Aorta (tissue), 5 donors: ENCODE measurements at regions not wholly inside any gene's neighbourhood (a gene's known extent, or its start where the extent isn't known, plus 50 kb on each side); places are given as distances from the start of the nearest gene placed in this dataset.

Experiments
- ATAC-seq: fragments of 200-7000 bp; cut with Tn5 transposase; one replicate; pipeline ENCODE4 v1.9.1; 2022; ENCODE audit warnings: moderate library complexity; ENCODE audit not compliant: low FRiP score
- DNase-seq, 2 donors: peaks; one replicate each; pipeline ENCODE4 v3.0.0-alpha.2; 2020
- H3K27ac ChIP-seq, 2 donors: one replicate each; pipeline ENCODE4 v1.5.1; 2013; ENCODE audit warnings: low read length in 2 of 2, mild to moderate bottlenecking in 2 of 2, moderate library complexity in 2 of 2, control low read depth in 1 of 2, inconsistent platforms in 1 of 2, low read depth in 1 of 2
- H3K27me3 ChIP-seq, 2 donors: one replicate each; pipeline ENCODE4 v1.6.1; 2013; ENCODE audit warnings: control low read depth in 1 of 2, low read length in 1 of 2, mild to moderate bottlenecking in 1 of 2, moderate library complexity in 1 of 2; ENCODE audit not compliant: insufficient read depth in 2 of 2, control insufficient read depth in 1 of 2
- H3K36me3 ChIP-seq, 2 donors: one replicate each; pipeline ENCODE4 v1.6.1; 2013; ENCODE audit warnings: control low read depth in 1 of 2, low read length in 1 of 2, mild to moderate bottlenecking in 1 of 2; ENCODE audit not compliant: insufficient read depth in 2 of 2, control insufficient read depth in 1 of 2
- H3K4me1 ChIP-seq, 2 donors: one replicate each; pipeline ENCODE4 v1.6.1; 2013; ENCODE audit warnings: low read length in 2 of 2, control low read depth in 1 of 2, mild to moderate bottlenecking in 1 of 2, moderate library complexity in 1 of 2; ENCODE audit not compliant: insufficient read depth in 2 of 2, control insufficient read depth in 1 of 2
- H3K4me3 ChIP-seq, 2 donors: one replicate each; pipeline ENCODE4 v1.5.1; 2013; ENCODE audit warnings: low read length in 2 of 2, control low read depth in 1 of 2, mild to moderate bottlenecking in 1 of 2
- H3K9me3 ChIP-seq: one replicate; pipeline ENCODE4 v1.6.1; 2013; ENCODE audit warnings: mild to moderate bottlenecking, low read length; ENCODE audit not compliant: control insufficient read depth
- WGBS, 2 donors: extraction: QIAGEN DNeasy Blood & Tissue Kit; methylation state at CpG; one replicate each; pipeline ENCODE4 v1.1.7; 2013; 5-methylcytosine and 5-hydroxymethylcytosine counted together
- intact Hi-C, 2 donors: fragments of 100-400 bp; cut with DNase I; formaldehyde crosslinking; loops; one replicate each; pipeline versions ENCODE4 v1.14.2 to v1.15.0; 2022
- donor health status: healthy with polysubstance abuse.
- donor health status: Bipolar disorder and iron deficiency.
- donor health status: DM: no; HTN: no; CAD: no.
- donor health status: DM: no; HTN: no; CAD: no.
- donor health status: DM: yes; HTN: yes; CAD: no.

DNA sequence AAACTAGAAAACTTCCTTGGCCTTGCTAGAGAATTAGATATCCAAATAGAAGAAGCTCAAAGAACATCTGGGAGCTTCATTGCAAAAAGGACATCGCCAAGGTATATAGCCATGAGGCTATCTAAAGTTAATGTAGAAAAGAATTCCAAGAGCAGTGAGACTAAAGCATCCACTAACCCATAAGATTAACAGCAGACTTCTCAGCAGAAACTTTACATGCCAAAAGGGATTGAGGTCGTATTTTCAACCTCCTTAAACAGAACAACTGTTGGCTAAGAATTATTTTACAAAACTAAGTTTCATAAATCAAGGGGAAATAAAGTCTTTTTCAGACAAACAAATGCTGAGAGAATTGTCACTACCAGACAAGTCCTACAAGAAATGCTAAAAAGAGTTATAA, 149.1 kb upstream of the COL21A1 start:
- no peaks in the 10 kb centered on the region for H3K9me3 ChIP-seq
- intact Hi-C loops = no loop called here
- no peak overlapping the region for H3K27ac ChIP-seq
- ATAC-seq = no peak
- no peak overlapping the region for H3K4me3 ChIP-seq
- no peak for DNase-seq
- H3K36me3 ChIP-seq = no peaks in the 10 kb centered on the region
- H3K27me3 ChIP-seq = no peaks in the 10 kb centered on the region
- 85 to 87% methylated on average over 2 of the region's 2 CpGs for WGBS, 2 donors
- no peaks in the 10 kb centered on the region for H3K4me1 ChIP-seq

DNA sequence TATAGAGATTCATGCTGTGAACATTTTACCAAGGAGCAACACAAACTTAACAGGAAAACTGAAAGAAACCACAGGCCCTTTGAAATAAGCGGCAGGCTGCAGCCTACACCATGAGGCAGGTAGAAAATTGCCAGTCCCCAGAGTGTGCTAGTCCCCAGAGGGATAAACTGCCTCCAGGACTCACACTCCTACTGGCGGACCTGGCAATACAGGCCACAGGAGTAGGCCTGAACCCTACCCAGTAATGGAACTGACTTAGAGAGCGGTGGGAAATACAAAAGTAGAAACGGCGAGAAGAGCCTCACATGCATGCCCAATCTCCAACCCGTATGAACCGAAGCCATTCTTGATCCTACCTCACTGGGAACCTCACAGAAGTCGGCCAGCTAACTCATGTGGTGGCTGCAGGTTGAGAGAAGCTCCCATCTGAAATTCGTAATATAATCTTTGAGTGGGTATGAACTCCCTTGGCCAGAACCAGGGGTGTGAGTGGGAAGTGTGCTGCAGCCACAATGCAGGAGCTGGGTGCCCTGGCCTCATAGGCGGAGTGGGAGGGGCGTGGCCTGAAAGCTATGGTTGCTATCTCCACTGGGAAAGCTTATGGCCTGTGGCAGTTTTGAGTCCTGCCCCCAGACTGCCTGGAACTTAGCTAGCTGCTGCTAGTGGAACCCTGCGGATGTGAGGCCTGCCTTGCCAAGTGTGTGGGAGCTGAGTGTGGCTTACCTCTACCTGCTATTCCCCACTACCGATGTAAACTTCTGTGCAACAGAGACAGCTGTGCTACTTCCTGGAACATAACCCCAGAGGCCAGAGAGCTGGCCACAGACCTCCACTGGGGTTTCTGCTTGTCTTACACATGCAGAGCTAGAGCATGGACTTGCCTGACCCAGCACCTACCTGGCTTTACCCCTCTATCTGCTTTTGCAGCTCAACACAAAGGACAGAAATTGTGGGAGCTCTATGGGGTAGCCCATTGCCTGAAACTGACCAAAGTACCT, 146.5 kb upstream of the COL21A1 start:
- no peak for DNase-seq
- ATAC-seq = no peak
- H3K9me3 ChIP-seq = no peaks in the 10 kb centered on the region
- 96 to 98% methylated on average over 13 of the region's 13 CpGs for WGBS, 2 donors
- H3K27me3 ChIP-seq = no peaks in the 10 kb centered on the region
- intact Hi-C loops = no loop called here
- H3K27ac ChIP-seq = no peak overlapping the region
- no peaks in the 10 kb centered on the region for H3K36me3 ChIP-seq
- no peak overlapping the region for H3K4me3 ChIP-seq
- no peaks in the 10 kb centered on the region for H3K4me1 ChIP-seq

DNA sequence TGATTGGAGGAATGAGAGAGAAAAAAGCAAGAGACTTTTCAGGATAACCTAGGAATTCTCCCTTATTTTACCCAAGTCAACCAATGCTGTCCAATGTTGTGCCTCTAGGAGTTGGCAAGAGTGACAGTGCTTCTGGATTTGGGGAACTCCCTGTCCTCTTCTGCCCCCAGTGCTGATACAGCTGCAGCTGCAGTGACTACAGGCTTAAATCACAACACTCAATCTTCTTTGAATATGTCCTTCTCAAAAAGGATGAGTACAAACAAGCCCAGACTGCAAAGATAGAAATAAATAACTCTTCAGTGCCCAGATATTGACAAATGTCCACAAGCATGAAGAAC, 141.0 kb upstream of the COL21A1 start:
- Histone ChIP-seq H3K4me3 (no peak overlapping the region), H3K36me3 (no peaks in the 10 kb centered on the region), H3K27ac (no peak overlapping the region), H3K4me1 (peaks cover 0 to 8% of the 10 kb centered on the region in 2 donors), H3K9me3 (no peaks in the 10 kb centered on the region), H3K27me3 (no peaks in the 10 kb centered on the region)
- DNase-seq (no peak), ATAC-seq (no peak)
- intact Hi-C loops = no loop called here

DNA sequence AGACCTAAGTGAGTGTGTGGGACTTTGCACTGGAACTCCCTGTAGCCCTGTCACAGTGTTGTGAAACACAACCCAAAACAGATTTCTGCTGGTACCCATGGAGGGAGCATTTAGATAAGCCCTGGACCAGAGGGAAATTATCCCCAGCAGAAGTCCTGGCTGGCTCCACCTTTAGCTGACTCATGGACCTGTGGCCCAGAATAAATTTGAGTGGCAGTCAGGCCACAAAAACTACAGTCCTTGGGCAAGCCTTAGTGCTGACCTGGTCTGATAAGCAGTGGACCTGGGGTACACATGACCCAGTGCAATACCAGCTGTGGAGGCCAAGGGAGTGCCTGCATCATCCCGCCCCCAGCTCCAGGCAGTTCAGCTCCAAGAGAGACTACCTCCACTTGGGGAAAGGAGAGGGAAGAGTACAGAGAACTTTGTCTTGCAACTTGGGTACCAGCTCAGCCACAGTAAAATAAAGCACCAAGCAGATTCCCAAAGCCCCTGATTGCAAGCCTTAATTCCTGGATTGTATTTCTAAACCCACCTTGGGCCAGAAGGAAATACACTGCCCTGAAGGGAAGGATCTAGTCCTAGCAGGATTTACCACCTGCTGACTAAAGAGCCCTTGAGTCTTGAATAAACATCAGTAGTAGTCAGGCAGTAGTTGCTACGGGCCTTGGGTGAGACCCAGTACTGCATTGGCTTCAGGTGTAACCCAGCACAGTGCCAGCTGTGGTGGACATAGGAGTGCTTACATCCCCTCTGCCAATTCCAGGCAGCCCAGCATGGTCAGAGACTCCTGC, 140.4 kb upstream of the COL21A1 start:
- DNase-seq = peak in 1 of 2 donors; percentile 50
- Histone ChIP-seq H3K27me3 (no peaks in the 10 kb centered on the region), H3K36me3 (no peaks in the 10 kb centered on the region), H3K27ac (peak overlapping the region in 1 of 2 donors; percentile 67), H3K9me3 (no peaks in the 10 kb centered on the region), H3K4me1 (peaks cover 0 to 8% of the 10 kb centered on the region in 2 donors), H3K4me3 (no peak overlapping the region)
- intact Hi-C loops = no loop called here
- peak; percentile 68 for ATAC-seq
- 34 to 48% methylated on average over 2 of the region's 2 CpGs for WGBS, 2 donors

DNA sequence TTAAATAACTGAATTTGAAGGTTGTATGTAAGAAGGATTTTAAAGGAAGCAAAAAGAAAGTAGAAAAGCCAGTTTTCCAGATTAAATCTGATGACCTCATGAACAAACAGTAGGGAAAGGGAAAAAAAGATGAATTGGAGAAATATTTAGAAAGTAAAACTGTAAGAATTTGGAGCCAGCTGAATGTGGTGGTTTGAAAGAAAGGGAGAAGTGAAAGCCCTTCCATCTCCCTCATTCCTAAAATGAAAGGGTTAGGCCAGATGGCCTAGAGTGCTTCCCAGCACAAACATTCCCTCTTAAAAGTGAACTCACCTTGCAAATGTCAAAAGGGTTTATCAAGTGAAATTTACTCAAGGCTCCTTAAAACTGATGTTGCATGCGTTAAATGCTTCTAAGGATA, 139.3 kb upstream of the COL21A1 start:
- Histone ChIP-seq H3K36me3 (no peaks in the 10 kb centered on the region), H3K9me3 (no peaks in the 10 kb centered on the region), H3K27ac (peak overlapping the region in 1 of 2 donors; percentile 36), H3K4me3 (no peak overlapping the region), H3K4me1 (peaks cover 0 to 10% of the 10 kb centered on the region in 2 donors), H3K27me3 (no peaks in the 10 kb centered on the region)
- 81 to 96% methylated on average over 1 of the region's 1 CpG for WGBS, 2 donors
- intact Hi-C loops = no loop called here
- no peak for DNase-seq
- ATAC-seq = no peak

DNA sequence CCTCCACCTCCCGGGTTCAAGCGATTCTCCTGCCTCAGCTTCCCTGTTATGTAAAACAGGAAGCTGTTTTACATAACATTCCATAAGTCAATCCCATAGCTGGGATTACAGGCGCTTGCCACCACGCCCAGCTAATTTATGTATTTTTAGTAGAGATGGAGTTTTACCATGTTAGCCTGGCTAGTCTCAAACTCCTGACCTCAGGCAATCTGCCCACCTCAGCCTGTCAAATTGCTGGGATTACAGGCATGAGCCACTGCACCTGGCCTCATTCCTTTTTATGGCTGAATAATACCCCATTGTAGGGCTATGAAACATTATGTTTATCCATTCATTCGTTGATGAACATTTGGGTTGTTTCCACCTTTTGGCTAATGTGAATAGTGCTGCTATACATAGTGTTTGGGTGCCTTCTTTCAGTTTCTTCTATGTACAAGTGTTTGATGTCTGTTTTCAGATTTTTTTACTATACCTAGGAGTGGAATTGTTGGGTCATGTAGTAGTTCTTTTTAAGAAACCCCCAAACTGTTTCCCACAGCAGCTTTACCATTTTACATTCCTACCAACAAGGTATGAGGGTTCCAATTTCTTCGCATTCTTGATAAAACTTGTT, 138.7 kb upstream of the COL21A1 start:
- 80 to 81% methylated on average over 6 of the region's 6 CpGs for WGBS, 2 donors
- ATAC-seq (no peak), DNase-seq (no peak)
- H3K9me3 ChIP-seq = no peaks in the 10 kb centered on the region
- H3K27ac ChIP-seq = peak overlapping the region; percentile 36 to 62
- no peaks in the 10 kb centered on the region for H3K36me3 ChIP-seq
- intact Hi-C loops = no loop called here
- H3K4me1 ChIP-seq = peaks cover 0 to 10% of the 10 kb centered on the region in 2 donors
- no peak overlapping the region for H3K4me3 ChIP-seq
- no peaks in the 10 kb centered on the region for H3K27me3 ChIP-seq

DNA sequence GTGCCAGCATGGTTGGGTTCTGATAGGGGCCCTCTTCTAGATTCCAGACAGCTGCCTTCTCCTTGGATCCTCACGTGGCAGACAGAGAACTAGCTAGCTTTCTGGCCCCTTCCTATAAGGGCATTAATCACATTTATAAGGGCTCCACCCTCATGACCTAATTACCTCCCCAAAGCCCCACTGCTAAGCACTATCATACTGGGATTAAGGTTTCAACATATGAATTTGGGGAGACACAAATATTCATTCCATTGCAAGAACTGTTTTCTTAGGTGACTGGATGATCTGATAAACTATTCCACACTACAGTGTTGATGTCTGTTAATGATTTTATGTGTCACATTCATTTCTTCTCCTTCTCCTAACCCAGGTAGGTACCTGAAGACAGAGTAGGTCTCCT, 135.8 kb upstream of the COL21A1 start:
- Histone ChIP-seq H3K4me1 (peaks cover 3 to 10% of the 10 kb centered on the region in 2 donors), H3K27ac (peak overlapping the region; percentile 71 to 82), H3K27me3 (no peaks in the 10 kb centered on the region), H3K9me3 (no peaks in the 10 kb centered on the region), H3K4me3 (no peak overlapping the region), H3K36me3 (no peaks in the 10 kb centered on the region)
- no peak for ATAC-seq
- intact Hi-C loops = loop anchor here in 1 of 2 donors (5.0 kb wide), 1 partner anchor 64 kb away; no protein-coding TSS in a partner anchor
- DNase-seq = no peak
- 87 to 93% methylated on average over 1 of the region's 1 CpG for WGBS, 2 donors

DNA sequence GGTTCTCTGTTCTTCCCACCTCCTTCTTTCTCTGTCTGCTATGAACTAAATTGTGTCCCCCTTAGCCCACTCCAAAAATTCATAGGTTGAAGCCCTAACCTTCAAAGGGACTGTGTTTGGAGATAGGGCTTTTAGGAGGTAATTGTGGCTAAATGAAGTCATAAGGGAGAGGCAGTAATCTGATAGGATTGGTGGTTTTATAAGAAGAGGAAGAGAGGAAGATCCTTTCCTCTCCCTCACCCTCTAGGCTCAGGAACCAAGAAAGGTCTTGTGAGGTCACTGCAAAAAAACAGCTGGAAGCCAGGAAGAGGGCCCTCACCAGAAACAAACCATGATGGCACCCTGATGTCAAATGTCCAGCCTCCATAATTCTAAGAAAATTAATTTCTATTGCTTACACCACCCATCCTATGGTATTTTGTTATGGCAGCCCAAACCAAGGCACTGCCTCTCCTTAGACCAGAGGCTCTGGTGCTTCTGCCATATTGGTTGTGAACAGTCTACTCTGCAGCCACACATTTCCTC, 135.1 kb upstream of the COL21A1 start:
- H3K9me3 ChIP-seq = no peaks in the 10 kb centered on the region
- no peak for DNase-seq
- H3K36me3 ChIP-seq = no peaks in the 10 kb centered on the region
- ATAC-seq = no peak
- H3K27me3 ChIP-seq = no peaks in the 10 kb centered on the region
- H3K27ac ChIP-seq = peak overlapping the region; percentile 25 to 82
- H3K4me3 ChIP-seq = no peak overlapping the region
- intact Hi-C loops = loop anchor here in 1 of 2 donors (5.0 kb wide), 1 partner anchor 65 kb away; no protein-coding TSS in a partner anchor
- H3K4me1 ChIP-seq = peaks cover 3 to 9% of the 10 kb centered on the region in 2 donors
